Stimulated activated CD4-positive, alpha-beta T cell treated with anti-CD3 and anti-CD28 coated beads, Interleukin-4, amount 100 ng/mL, for 4 hours (primary cell): ENCODE measurements at regions not wholly inside any gene's neighbourhood (a gene's known extent, or its start where the extent isn't known, plus 50 kb on each side); places are given as distances from the start of the nearest gene placed in this dataset.
"Not testable (repeated sequence)": the region's sequence is repeated elsewhere in the genome, so short reads cannot be mapped to it uniquely, and the experiment has no call there.

Experiments used
- DNase-seq, 2 experiments: peaks; one replicate each; pipeline ENCODE4 v3.0.0-alpha.2; 2020

DNA sequence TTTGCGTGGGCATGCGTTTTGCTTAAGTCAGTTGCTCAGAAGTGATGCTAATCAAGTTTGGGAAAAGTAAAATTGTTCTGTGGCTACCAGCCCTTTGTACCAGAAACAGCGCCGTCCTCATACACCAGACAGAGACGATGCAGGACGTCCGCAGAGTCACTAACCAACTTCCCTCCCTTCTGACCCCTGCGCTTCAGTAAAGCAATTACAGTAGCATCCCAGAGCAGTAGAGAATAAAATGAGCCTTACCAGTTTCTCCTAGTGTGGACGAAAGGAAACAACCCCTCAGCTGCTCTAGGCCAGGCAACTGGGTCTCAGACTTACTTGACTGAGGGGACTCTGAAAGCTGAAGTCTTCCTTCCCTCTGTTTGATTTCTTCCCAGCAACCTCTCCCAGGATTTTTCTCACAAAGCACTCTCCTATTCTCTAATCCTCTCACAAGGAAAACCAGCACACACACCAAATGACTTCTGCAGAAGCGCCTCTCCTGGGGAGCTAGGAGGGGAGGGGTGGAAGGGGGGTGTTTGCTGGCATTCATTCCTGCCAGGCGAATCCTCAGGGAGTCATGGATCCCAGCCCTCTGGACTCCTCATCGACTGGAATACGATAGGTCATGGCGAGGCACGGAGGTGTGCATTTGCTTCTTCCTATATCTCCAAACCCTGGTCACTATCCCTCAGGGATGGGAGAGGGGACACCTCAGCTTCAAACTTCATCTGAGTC, 56.0 kb upstream of the MID1 start:
- no peak for DNase-seq

DNA sequence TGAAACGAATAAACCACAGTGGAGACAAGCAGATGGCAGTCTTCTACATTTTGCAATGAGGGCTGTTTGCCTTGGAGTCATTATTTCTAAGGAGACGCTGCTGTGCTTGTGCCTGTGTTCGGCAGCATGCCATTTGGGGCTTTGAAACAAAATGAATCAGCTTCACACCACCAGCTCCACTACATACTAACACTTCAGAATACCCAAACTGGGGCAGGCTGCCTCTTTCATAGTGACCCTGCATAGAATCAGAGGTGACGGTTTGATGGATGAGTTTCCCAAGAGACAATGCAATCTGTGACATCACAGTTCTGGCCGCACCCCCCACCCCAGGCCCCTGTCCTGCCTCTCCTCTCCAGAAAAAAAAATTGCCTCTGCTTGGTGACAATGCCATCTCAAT, 57.1 kb upstream of the MID1 start:
- DNase-seq: no peak

DNA sequence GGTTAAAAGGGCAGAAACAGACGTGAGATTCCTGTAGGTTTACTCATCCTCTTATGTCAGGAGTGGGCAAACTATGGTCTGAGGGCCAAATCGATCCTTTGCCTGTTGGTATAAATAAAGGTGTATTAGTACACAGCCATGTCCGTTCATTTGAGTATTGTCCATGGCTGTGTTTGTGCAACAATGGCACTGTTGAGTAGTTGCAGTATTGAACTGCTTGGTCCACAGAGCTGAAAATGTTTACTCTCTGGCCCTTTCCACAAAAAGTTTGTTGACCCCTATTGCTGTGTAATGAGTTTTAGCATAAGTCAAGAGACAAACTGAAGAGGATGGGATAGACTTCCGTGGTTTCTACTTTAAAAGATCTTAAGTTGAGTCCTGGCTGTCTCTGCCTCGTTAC, 59.0 kb upstream of the MID1 start:
- DNase-seq: no peak

DNA sequence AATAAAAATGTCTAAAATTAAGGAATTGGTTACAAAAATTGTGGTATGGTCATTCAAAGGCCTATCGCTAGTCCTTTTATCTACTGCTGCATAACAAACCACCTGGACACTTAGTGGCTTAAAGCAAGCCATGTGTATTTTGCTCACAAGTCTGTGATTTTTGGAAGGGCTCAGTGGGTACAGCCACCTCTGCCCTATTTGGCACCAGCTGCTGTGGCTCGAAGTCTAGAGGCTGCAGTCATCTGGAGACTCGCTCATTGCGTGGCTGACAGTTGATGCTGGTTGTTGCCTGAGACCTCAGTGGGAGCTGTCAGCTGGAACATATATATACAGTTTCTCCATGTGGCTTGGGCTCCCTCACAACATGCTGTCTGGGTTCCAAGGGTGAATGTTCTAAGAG, 60.8 kb upstream of the MID1 start:
- no peak for DNase-seq

DNA sequence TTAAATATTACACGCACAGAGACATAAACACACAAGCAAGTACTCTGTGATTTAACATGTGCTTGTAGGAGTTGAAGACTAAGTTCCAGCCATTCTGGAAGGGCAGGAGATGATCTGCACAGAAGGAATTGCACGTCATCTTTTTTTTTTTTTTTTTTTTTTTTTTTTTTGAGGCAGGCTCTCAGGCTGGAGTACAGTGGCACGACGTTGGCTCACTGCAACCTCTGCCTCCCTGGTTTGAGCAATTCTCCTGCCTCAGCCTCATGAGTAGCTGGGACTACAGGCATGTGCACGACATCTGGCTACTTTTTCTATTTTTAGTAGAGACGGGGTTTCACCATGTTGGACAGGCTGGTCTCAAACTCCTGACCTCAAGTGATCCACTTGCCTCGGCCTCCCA, 63.2 kb upstream of the MID1 start:
- not testable (repeated sequence) for DNase-seq

DNA sequence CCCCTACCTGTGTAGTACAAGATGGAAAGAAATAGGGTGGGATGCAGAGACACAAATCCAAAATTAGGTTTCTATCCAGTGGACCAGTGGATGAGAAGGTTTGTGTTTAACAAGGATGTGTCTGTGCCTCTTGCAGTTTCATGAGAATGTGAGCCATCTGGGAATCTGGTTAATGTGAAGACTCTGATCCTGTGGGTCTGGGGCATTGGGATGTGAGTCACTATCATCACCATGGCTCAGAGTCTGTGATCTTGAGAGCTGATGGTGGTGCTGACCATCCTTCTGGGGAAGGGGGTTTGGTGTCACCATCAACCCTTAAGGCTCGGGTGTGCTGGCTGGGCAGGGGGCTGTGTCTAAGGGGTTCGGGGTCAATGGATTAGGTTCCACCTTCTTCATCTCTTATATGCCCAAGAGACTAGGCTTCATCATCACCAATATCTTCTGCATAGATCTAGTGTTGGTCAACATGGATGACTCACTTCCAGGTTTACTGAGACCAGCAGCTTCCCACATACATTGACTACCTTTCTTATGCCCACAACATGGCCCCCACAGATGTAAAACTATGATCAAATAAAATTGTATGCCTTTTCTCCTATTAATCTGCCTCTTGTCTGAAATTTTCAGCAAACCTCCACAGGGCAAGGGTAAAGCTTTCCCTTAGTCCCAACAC, 65.7 kb upstream of the MID1 start:
- no peak for DNase-seq

DNA sequence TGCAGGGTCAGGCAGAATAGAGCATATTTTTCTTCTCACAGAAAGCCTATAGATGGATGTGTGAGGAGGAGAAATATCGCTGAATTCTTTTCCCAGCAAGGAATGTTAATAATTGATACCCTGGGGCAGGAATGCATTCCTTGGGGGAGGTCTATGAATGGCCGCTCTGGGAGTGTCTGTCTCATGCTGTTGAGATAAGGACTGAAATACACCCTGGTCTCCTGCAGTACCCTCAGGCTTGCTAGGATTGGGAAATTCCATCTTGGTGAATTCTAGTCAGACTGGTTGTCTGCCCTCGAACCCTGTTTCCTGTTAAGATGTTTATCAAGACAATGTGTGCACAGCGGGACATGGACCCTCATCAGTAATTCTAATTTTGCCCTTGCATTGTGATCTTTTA, 71.4 kb upstream of the MID1 start:
- not testable (repeated sequence) for DNase-seq

DNA sequence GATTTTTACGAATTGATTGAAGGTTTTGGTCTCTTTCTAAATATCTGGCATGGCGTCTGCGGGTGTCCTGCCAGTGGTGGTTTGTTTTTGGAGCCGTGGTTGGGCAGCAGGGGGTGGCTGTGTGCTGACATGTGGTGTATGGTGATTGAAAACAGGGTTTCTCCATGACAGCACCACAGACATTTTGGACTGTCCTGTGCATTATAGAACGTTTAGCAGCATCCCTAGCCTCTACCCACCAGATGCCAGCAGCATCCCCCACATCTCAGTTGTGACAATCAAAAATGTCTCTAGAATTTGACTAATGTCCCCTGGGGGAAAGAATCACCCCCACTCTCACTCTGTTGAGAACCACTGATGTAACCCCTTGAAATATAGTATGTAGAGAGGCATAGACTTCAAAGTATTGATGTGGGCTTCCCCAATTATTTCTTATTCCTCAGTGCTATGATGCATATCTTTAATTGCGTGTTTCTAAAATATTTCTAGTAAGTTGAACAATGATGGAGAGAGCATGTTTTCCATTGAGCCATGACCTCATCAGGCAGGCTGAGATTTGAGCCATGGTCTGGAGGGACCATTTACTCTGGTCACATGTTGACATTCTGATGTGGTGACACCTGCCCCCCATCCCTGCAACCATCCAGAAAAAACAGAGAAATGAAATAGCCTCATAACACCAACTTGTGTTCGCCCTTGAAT, 77.4 kb upstream of the MID1 start:
- no peak for DNase-seq

DNA sequence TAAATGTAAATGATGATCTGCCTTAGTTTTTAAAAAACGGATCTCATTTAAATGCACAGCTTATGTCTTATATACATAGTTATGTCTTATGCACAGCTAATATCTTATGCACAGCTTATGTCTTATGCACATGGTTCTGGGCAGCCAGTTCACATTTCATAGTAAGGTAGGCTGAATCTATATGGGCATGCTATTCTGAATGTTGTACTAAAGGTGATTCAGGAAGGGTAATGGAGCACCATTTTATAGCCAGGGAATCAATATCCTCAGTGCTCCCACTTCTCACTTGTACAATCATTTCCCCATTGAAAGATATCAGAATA, 77.9 kb upstream of the MID1 start:
- DNase-seq: no peak

DNA sequence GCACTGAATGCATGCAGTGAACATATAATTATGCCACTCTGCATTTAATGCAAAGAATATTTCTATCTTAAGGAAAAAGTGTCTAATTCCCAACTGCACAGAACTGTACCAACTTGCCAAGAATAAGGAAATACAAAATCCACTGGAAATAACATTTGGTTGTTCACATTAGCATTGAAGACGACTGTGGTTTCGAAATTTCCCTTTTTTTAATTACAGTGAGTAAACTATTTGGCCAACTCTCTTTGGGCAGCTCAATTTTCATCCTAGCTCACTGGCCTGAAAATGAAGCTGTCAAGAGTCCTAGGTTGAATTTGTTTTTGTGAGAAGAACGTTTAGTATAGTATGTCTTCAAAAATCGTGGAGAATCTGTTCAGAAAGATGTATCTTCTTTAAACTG, 81.6 kb upstream of the MID1 start:
- no peak for DNase-seq

DNA sequence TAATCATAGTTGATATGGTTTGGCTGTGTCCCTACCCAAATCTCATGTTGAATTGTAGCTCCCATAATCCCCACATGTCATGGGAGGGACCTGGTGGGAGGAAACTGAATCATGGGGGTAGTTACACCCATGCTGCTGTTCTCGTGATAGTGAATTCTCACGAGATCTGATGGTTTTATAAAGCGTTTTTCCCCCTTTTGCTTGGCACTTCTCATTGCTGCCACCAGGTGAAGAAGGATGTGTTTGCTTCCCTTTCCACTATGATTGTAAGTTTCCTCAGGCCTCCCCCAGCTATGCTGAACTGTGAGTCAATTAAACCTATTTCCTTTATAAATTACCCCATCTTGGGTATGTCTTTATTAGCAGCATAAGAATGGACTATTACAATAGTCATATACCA, 86.0 kb upstream of the MID1 start:
- DNase-seq: not testable (repeated sequence)

DNA sequence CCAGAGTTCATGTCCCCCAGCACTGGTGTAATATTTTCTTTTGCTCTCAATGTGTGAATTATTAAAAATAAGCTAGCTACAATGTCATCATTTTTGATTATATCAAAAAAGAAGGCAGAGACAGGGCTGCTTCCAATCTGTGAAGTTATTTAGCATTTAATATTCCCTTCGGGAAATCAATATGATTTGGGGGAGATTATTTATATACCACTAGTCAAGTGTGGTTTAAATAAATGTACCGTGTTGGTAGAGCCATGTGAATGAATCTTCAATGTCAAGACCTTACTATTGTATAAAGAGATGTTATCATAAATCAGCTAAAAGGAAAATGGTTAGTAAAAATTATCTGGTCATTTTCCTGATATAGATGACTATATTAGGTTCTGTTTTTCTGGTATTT, 87.4 kb upstream of the MID1 start:
- no peak for DNase-seq

DNA sequence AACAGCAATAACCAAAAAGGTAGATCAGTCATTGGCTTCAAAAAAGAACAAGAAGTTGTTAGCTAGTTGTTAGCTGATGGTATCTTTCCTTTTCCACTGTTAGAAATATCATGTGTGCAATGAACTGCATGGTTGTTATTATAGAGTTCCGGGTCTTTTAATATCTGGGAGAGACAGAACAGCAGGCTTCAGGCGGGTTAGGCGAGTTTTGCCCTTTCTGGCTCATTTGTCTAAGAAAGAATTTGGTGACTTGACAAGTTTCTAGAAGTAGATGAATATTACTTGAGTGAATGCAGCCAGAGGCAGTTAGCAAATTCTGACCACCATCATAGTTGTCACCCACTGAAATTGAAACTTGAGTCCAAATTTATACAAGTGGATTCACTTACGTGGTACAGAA, 88.9 kb upstream of the MID1 start:
- DNase-seq: no peak

DNA sequence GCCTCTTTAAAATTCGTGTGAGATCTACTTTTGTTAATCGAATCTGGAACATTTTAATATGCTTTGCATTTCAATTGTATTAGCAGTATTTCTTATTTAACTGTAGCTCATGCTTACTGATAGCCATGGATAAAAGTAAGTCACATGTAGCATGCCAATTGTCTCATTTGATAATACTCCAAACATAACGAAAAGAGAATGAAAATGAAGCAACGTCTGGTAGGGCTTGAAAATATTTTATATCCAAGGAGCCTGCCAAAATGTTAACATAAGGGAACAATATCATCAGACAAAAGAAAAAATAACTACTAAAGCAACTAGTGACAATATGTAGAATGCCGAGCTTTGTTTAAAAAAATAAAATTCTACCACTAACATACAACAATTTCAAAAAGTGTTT, 94.1 kb upstream of the MID1 start:
- DNase-seq: no peak

DNA sequence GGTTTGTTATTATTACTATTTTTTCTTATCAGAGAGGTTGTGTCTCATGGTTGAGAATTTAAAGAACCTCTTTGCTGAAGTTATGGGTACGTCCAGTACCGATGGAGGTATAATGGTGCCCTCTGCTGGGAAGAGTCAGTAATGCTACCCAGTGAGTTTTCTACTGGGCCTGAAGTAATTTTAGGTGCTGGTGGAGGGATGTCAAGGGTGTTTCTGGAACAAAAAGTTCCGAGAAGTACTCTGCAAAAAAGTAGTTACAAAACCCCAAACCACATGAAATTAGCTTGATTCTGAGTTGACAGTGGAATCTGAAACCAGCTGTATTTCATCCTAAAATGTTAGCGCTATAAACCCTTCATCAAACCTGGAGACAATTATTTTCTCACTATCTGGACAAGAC, 102.5 kb upstream of the MID1 start:
- DNase-seq: peak in 1 of 2 experiments; percentile 8

DNA sequence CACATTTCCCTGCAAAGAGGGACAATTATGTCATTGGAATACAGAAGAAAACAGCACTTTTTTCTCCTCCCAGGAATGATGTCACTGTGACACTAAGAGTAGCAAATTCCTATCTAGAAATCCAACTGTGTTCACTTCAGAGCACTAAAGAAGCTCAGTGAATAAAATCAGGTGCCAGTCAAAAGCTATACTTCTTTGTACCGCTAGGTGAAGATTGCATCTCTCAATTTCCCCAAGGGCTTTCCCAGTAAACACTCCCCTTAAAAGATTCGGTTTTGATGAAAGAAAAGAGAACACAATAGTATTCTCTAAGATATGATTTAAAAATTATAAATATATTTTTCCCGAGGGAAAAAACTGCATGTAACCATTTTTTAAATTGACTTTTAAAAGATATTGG, 104.7 kb upstream of the MID1 start:
- DNase-seq: no peak

DNA sequence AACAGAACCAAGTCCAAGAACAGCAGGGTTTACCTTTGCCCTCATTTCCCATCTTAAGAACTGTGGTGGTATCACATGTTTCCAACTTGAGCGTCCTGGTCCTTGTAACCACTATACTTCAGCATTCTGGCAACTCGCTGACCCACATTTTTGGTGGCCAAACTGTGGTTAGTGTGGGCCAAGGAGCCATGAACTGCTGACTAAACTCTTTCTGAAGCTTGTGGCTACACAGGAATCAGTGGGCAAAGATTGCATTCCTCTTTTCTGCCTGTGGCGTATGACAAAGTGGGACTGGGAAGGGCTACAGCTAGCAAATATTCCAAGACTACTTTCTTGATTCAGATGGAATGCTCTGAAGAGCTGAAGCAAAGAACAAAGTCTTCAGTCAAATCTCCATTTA, 106.3 kb upstream of the MID1 start:
- DNase-seq: no peak

DNA sequence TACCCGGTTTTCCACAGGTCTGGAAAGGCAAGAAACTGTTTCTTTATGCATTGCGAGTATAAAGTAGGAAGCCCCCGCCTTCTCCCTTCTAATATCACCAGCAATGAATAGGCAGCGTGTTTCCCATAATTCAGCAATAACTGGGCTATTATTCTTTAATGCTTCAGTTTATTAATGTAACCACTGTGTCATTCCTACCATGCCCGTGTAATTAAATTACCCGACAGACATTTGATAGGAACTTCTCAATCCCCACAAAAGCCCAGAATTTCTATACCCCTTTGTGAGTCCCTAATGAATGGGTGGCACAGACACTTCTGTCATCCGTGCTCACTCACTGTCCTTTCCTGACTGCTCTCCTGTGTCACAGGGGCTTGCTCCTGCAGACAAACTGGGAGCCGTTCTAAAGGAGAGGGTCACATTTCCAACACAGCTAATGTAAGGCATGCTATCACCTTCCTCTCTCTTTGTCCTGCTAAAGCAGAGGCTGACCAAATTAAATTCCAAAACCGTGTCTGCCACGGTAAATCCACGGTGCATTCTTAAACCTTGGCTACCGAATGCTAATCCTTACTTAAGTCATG, 108.5 kb upstream of the MID1 start:
- no peak for DNase-seq

DNA sequence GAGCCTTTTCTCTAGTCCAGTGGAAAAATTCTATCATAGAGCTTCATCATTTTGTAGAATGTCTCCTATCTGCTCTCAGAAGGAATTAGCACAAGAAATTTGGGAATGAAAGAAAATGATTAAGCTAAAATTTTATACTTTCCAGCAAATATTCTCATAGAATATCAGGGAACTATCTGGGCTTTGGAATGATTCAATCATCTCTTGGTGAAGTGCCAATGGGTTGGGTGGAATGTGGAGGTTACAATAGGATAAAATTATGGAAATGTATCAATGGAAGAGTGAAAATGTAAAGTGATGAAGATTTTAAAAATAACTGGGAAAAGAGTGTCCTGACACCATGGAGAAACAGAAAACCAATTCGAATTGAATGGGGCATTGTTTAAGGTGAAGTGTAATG, 119.0 kb upstream of the MID1 start:
- DNase-seq: no peak

DNA sequence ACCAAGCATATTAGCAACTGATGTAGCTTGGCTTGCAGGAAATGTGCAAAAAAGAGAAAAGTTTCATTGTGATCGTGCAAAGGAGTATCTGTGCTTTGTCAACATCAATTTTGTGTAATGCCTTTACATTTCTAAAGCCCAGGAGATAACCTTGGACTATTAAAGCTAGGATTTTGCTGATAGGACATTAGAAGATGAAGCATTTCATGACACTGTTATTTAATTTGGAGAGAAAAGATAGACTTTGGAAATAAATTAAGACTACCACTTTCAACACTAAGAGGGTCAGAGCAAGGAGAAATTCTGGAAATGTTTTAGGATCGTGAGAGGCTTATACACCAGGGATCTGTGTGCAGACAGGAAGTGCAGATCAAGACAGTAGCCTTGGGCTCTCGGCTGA, 120.6 kb upstream of the MID1 start:
- no peak for DNase-seq

DNA sequence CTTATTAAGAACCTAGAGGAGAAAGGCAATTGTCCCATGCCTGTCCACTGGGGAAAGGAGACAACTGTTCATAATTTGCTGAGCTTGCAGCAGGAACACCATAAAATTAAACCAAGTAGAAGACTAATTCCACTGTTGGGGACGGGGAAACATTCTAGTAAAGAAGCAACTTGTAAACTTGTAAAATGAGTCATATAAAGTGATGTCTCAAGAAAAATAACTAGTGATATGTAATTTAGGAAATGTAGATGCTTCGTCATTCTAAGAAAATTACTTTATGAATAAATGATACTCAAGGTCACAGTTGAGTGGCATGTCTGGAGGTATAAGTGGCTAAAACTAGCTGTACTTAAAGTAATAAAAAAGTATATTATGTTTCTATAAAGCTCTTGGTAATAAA, 121.2 kb upstream of the MID1 start:
- no peak for DNase-seq

DNA sequence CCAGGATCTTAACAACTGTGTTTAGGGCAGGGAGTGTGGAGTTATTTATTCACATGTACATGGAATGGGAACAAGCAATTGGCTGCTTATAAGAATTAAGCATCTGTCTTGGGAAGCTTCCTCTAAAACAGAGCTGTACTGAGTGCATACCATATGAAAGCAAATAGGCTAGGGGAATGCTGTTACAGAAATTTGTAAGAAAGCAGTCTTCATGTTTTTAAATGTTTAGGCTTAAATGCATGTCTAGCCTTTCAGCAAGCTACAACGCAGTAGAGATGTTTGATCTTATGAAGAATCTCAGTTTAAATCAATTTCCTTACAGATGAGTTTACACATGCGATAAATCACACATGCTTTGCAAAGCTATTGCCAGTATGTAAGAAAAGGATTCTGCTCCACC, 123.1 kb upstream of the MID1 start:
- no peak for DNase-seq

DNA sequence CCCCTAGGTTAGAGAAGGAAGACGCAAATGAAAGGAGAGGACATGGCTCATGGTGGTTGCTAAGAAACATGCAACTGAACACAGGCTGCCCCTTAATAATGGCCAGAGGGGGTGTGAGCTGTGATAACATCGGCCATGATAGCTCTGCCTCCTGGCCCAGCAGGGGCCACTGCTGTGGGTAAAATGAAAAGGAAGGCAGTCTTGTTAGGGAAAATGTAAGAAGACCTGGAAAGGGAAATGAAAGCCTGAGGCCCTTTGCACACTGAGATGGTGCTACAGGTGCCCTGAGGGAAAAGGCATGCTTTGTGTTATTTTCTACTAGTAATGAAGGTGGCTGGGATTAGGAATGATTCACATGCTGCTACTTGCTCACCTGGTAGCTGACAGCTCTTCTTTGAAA, 123.6 kb upstream of the MID1 start:
- no peak for DNase-seq

DNA sequence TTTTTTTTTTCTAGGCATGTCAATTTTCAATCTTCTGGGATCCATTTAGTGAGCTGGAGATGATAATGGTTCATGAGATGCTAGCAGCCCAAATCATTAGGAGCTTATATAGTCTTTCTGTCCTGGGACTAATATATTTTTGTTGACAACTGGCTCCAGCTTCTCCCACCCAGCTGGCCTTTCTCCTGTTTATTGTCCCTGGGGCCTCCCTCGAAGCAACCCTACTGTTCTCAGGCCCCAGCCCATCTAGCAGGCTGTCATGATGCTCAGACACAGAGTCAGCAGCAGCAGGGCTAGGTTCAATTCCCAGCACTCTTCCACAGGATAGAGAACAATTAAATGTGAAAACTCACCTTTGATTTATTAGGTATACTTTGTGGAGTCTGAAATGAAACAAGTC, 127.6 kb upstream of the MID1 start:
- no peak for DNase-seq
